PC-9 (cell line): ENCODE measurements at regions not wholly inside any gene's neighbourhood (a gene's known extent, or its start where the extent isn't known, plus 50 kb on each side); places are given as distances from the start of the nearest gene placed in this dataset.

Experiments used
- BruUV-seq: library from RNA; stranded (reverse); fragments of 400-500 nt; replicated peaks from 2 replicates; lab custom pipeline; 2021; lab: Mats Ljungman, UMichigan
- CTCF ChIA-PET: fragments of 300-600 bp; sonication (Branson Sonifier 250); formaldehyde crosslinking; loops from one replicate; lab custom pipeline; 2022; ENCODE audit warnings: antibody characterized with exemption; lab: Charles Lee
- POLR2A ChIA-PET: fragments of 300-600 bp; sonication (Branson Sonifier 250); formaldehyde crosslinking; loops from one replicate; lab custom pipeline; 2022; ENCODE audit warnings: antibody characterized with exemption; ENCODE audit not compliant: unreplicated experiment; lab: Charles Lee
- DNase-seq, 2 experiments: peaks; one replicate each; pipeline versions ENCODE4 v3.0.0 to v3.0.0-alpha.2; 2015 to 2022; ENCODE audit warnings: mixed read lengths in 1 of 2
- H2AFZ ChIP-seq: fragments of 200-600 bp; sonication (generic); 2 replicates; pipeline ENCODE4 v1.8.1; 2017; ENCODE audit warnings: antibody characterized with exemption
- H3F3A ChIP-seq: fragments of 200-600 bp; sonication (generic); 2 replicates; pipeline ENCODE4 v1.8.1; 2017; ENCODE audit warnings: antibody characterized with exemption, mild to moderate bottlenecking, low read depth; ENCODE audit not compliant: insufficient read depth
- H3K27ac ChIP-seq: fragments of 200-600 bp; sonication (generic); 2 replicates; pipeline ENCODE4 v1.6.1; 2016; ENCODE audit warnings: mixed run types
- H3K27me3 ChIP-seq: fragments of 200-600 bp; sonication (generic); 2 replicates; pipeline ENCODE4 v1.6.1; 2016; ENCODE audit warnings: low read depth, mixed run types; ENCODE audit not compliant: insufficient read depth
- H3K36me3 ChIP-seq: fragments of 200-600 bp; sonication (generic); 2 replicates; pipeline ENCODE4 v1.6.1; 2016; ENCODE audit warnings: low read depth, mixed run types
- H3K4me1 ChIP-seq: fragments of 200-600 bp; sonication (generic); replicated peaks from 2 replicates; pipeline ENCODE4 v1.6.1; 2016; ENCODE audit warnings: mixed run types; ENCODE audit not compliant: insufficient read depth
- H3K4me2 ChIP-seq: fragments of 200-600 bp; sonication (generic); 2 replicates; pipeline ENCODE4 v1.6.1; 2017; ENCODE audit warnings: mixed run types
- H3K4me3 ChIP-seq: fragments of 200-600 bp; sonication (generic); 2 replicates; pipeline ENCODE4 v1.6.1; 2016; ENCODE audit warnings: mixed run types
- H3K79me2 ChIP-seq: fragments of 200-600 bp; sonication (generic); 2 replicates; pipeline ENCODE4 v1.6.1; 2017; ENCODE audit warnings: low read depth, mixed run types
- H3K9me2 ChIP-seq: fragments of 200-600 bp; sonication (generic); 2 replicates; pipeline ENCODE4 v1.8.1; 2017; ENCODE audit warnings: mild to moderate bottlenecking; ENCODE audit not compliant: insufficient read depth
- H3K9me3 ChIP-seq: fragments of 200-600 bp; sonication (generic); 2 replicates; pipeline ENCODE4 v1.8.1; 2016; ENCODE audit warnings: low read depth; ENCODE audit not compliant: insufficient read depth
- H4K20me1 ChIP-seq: fragments of 200-600 bp; sonication (generic); 2 replicates; pipeline ENCODE4 v1.8.1; 2017; ENCODE audit not compliant: insufficient read depth
- CTCF ChIP-seq: fragments of 200-600 bp; sonication (generic); conservative IDR thresholded peaks from 2 replicates; pipeline ENCODE4 v1.6.1; 2017; ENCODE audit warnings: mixed run types, antibody characterized with exemption, mild to moderate bottlenecking, moderate library complexity
- EZH2 ChIP-seq: fragments of 200-600 bp; sonication (generic); IDR thresholded peaks from 2 replicates; pipeline ENCODE4 v1.8.0; 2017; ENCODE audit warnings: antibody characterized with exemption, low read depth
- intact Hi-C: fragments of 100-400 bp; cut with micrococcal nuclease; formaldehyde crosslinking; loops from one replicate; pipeline ENCODE4 v1.10.0; 2022; ENCODE audit not compliant: unreplicated experiment

GRCh38 chr5:152547202-152547601 lies 142.1 kb upstream of the NMUR2 start:
- intact Hi-C loops: no loop called here
- BruUV-seq: no TSS peak
- H3K9me3 ChIP-seq: no peaks in the 10 kb centered on the region
- H3K79me2 ChIP-seq: no peaks in the 10 kb centered on the region
- ChIA-PET POLR2A (no interaction called here), CTCF (no interaction called here)
- no peak for DNase-seq
- no peaks in the 10 kb centered on the region for H4K20me1 ChIP-seq
- H3K4me2 ChIP-seq: no peak overlapping the region
- no peaks in the 10 kb centered on the region for H3K36me3 ChIP-seq
- no peaks in the 10 kb centered on the region for H3K9me2 ChIP-seq
- H2AFZ ChIP-seq: no peak overlapping the region
- H3K4me1 ChIP-seq: no peaks in the 10 kb centered on the region
- no peaks in the 10 kb centered on the region for H3F3A ChIP-seq
- no peak for TF ChIP-seq CTCF
- TF ChIP-seq EZH2: no peak
- H3K27ac ChIP-seq: no peak overlapping the region
- H3K4me3 ChIP-seq: no peak overlapping the region
- H3K27me3 ChIP-seq: no peaks in the 10 kb centered on the region

GRCh38 chr5:152549709-152550108 lies 144.6 kb upstream of the NMUR2 start:
- Histone ChIP-seq H3K36me3 (no peaks in the 10 kb centered on the region), H3K4me3 (no peak overlapping the region), H3K27ac (no peak overlapping the region), H2AFZ (no peak overlapping the region), H3K9me2 (no peaks in the 10 kb centered on the region), H4K20me1 (no peaks in the 10 kb centered on the region), H3K79me2 (no peaks in the 10 kb centered on the region), H3K4me1 (no peaks in the 10 kb centered on the region), H3K4me2 (no peak overlapping the region), H3F3A (no peaks in the 10 kb centered on the region), H3K9me3 (no peaks in the 10 kb centered on the region), H3K27me3 (peaks cover 9% of the 10 kb centered on the region; the same call in 1 of the 2 replicates)
- BruUV-seq: no TSS peak
- ChIA-PET POLR2A (no interaction called here), CTCF (no interaction called here)
- TF ChIP-seq CTCF: no peak
- no peak for TF ChIP-seq EZH2
- no peak for DNase-seq
- intact Hi-C loops: no loop called here

GRCh38 chr5:152551061-152551460 lies 146.0 kb upstream of the NMUR2 start:
- TF ChIP-seq CTCF: no peak
- no peak for TF ChIP-seq EZH2
- Histone ChIP-seq H3K9me3 (no peaks in the 10 kb centered on the region), H3K9me2 (no peaks in the 10 kb centered on the region), H3F3A (no peaks in the 10 kb centered on the region), H3K36me3 (no peaks in the 10 kb centered on the region), H3K4me3 (no peak overlapping the region), H4K20me1 (no peaks in the 10 kb centered on the region), H3K27me3 (peaks cover 9% of the 10 kb centered on the region; the same call in 1 of the 2 replicates), H3K4me2 (no peak overlapping the region), H3K79me2 (no peaks in the 10 kb centered on the region), H2AFZ (no peak overlapping the region), H3K27ac (no peak overlapping the region), H3K4me1 (no peaks in the 10 kb centered on the region)
- ChIA-PET CTCF (no interaction called here), POLR2A (no interaction called here)
- no peak for DNase-seq
- intact Hi-C loops: no loop called here
- no TSS peak for BruUV-seq
